ENCODE measurements at regions not wholly inside any gene's neighbourhood (a gene's known extent, or its start where the extent isn't known, plus 50 kb on each side); places are given as distances from the start of the nearest gene placed in this dataset.

DNA sequence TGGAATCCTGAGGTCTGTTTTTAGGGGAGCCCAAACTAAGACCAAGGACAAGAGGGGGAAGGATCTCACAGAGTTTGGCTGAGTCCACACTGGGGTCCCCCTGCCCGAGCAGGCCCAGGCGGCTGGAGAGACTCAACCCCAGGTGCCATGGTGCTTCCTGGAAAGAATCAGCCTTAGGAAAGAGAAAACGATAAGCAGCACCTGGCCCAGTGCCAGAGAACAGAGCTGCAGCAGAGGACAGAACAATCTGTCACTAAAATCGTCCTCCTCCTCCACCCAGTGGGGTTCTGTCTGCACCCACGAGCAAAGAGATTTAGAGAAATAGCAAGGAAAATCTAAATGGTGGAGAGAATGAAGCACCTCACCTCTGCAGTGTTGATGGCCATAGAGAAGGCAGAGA, 470.5 kb downstream of the BCOR start:
- no peaks in the 10 kb centered on the region for H3K27me3 ChIP-seq
- no peaks in the 10 kb centered on the region for H3K4me1 ChIP-seq (ENCODE audit: low read depth)
- H3K4me3 ChIP-seq, result no peak overlapping the region
- H3K9me3 ChIP-seq (ENCODE audit: low read depth), result no peaks in the 10 kb centered on the region
- DNase-seq (ENCODE audit: low read depth in 1 of 2, low spot score in 1 of 2), result no peak
- no peak overlapping the region for H3K27ac ChIP-seq
- H3K36me3 ChIP-seq, result no peaks in the 10 kb centered on the region
- TF ChIP-seq, protein P1, sequence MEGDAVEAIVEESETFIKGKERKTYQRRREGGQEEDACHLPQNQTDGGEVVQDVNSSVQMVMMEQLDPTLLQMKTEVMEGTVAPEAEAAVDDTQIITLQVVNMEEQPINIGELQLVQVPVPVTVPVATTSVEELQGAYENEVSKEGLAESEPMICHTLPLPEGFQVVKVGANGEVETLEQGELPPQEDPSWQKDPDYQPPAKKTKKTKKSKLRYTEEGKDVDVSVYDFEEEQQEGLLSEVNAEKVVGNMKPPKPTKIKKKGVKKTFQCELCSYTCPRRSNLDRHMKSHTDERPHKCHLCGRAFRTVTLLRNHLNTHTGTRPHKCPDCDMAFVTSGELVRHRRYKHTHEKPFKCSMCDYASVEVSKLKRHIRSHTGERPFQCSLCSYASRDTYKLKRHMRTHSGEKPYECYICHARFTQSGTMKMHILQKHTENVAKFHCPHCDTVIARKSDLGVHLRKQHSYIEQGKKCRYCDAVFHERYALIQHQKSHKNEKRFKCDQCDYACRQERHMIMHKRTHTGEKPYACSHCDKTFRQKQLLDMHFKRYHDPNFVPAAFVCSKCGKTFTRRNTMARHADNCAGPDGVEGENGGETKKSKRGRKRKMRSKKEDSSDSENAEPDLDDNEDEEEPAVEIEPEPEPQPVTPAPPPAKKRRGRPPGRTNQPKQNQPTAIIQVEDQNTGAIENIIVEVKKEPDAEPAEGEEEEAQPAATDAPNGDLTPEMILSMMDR (IDR thresholded peaks at IDR 0.05; ENCODE audit: low read depth, low read length), result no peak

DNA sequence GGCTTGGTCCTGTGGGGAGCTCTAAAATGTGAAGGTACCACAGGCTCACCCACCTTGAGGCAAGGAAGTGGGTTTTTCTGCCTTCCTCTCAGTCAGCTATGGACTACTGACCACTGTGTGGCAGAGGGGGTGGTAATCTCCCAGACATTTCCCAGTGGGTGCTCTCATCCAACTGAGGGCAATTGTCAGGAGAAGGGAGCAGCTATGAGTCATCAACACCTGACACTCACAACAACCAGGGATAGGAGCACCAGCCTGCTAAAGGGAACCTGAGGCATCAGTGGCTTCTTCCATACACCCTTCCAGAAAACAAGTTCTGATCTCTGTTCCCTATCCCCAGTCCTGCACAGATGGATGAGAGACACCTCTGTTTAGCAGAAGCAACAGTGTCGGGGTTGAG, 468.8 kb downstream of the BCOR start:
- Histone ChIP-seq H3K4me3 (no peak overlapping the region), H3K4me1 (ENCODE audit: low read depth) (no peaks in the 10 kb centered on the region), H3K27ac (no peak overlapping the region), H3K9me3 (ENCODE audit: low read depth) (no peaks in the 10 kb centered on the region), H3K27me3 (no peaks in the 10 kb centered on the region), H3K36me3 (no peaks in the 10 kb centered on the region)
- DNase-seq (ENCODE audit: low read depth in 1 of 2, low spot score in 1 of 2), result no peak
- TF ChIP-seq, protein P1 (IDR thresholded peaks at IDR 0.05; ENCODE audit: low read depth, low read length), result no peak

DNA sequence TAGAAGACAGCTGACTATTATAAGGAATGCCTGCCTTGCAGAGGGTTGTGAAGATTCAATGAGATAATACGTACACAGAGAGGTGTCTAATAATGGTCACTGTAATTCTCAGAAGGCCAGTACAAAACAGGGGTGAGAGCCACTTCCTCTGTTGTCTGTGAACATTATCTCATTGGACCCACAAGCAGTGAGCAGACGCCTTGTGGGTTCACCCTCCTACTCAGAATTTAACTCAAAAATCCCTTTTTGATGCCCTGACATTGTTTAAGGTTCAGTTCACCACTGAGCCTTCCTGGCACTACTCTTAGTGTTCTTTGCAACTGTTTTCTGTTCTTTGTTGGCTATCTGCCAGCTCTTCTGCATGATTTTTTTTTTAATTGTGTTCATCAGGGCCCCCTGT, 467.4 kb downstream of the BCOR start:
- Histone ChIP-seq H3K4me3 (no peak overlapping the region), H3K27ac (no peak overlapping the region), H3K27me3 (no peaks in the 10 kb centered on the region), H3K9me3 (ENCODE audit: low read depth) (no peaks in the 10 kb centered on the region), H3K36me3 (no peaks in the 10 kb centered on the region), H3K4me1 (ENCODE audit: low read depth) (no peaks in the 10 kb centered on the region)
- TF ChIP-seq, protein P1 (IDR thresholded peaks at IDR 0.05; ENCODE audit: low read depth, low read length), result no peak
- no peak for DNase-seq (ENCODE audit: low read depth in 1 of 2, low spot score in 1 of 2)

DNA sequence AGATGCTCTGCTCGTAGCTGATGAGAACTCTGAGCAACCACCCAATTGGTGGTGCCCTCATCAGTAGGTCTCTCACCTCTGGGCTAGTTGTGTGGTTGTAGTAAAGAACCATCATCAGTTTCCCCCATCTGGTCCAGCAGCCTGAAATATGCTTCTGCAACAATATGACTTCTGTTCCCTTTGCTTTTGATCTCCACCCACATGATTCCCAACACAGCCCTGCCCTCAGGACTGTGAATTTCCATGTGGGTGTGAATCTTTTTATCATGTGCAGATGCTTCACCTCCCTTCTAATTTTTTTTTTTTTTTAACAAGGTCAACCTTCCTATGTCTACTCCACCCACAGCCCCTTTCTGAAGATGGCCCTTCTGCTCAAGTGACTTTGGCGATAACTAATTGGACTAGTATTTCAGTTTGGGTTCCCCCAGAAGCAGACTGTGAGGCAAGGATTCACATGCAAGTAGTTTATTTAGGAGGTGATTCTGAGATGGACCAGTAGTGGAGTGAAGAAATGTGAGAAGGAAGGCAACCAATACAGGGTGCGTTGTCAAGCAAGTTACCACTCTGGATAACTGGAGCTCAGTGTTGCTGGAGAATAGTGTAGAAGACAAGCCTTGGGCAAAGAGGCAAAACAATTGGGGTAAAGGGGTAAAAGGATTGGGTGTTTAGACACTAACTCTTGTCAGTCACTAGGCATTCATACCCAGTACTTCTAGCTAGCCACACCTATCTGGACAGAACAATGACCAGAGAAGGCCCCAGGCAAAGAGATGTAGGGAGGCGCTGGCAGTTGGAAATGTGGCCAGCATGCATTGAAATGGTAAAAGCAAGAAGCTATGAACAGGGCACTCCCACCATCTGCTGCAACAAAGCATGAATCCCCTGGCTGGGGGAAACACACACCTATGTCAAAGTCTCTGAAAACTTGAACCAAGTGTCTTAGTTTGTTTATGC, 466.2 kb downstream of the BCOR start:
- no peak for DNase-seq (ENCODE audit: low read depth in 1 of 2, low spot score in 1 of 2)

DNA sequence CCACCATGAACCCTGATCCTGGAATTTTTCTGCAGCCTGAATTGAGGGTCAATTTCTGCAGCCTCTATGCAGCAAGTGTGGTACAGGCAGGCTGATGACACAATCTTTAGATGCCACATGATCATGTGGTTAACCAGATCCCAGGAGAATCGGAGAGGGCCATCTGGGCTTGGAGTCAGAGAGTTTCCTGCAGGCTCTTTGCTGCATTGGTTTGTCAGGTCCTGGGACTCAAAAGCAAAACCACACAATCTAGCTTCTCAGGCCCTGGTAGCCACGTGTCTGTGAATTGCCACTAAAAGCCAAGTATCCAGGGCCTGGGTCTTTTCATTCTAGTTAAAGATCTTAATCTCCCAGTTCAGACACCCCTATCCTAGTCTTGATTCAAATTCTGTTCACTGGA, 464.5 kb downstream of the BCOR start:
- Histone ChIP-seq H3K9me3 (ENCODE audit: low read depth) (no peaks in the 10 kb centered on the region), H3K4me1 (ENCODE audit: low read depth) (no peaks in the 10 kb centered on the region), H3K36me3 (no peaks in the 10 kb centered on the region), H3K4me3 (no peak overlapping the region), H3K27me3 (no peaks in the 10 kb centered on the region), H3K27ac (no peak overlapping the region)
- TF ChIP-seq, protein P1 (IDR thresholded peaks at IDR 0.05; ENCODE audit: low read depth, low read length), result no peak
- peak in 1 of 2 donors; percentile 32 for DNase-seq (ENCODE audit: low read depth in 1 of 2, low spot score in 1 of 2)

More for the DNA sequence above, 466.2 kb downstream of the BCOR start:
- Histone ChIP-seq H3K4me3 (no peak overlapping the region), H3K4me1 (ENCODE audit: low read depth) (no peaks in the 10 kb centered on the region), H3K36me3 (no peaks in the 10 kb centered on the region), H3K27ac (no peak overlapping the region), H3K9me3 (ENCODE audit: low read depth) (no peaks in the 10 kb centered on the region), H3K27me3 (no peaks in the 10 kb centered on the region)
- TF ChIP-seq, protein P1 (IDR thresholded peaks at IDR 0.05; ENCODE audit: low read depth, low read length), result no peak
